ENCODE measurements at regions not wholly inside any gene's neighbourhood (a gene's known extent, or its start where the extent isn't known, plus 50 kb on each side); places are given as distances from the start of the nearest gene placed in this dataset.

DNA sequence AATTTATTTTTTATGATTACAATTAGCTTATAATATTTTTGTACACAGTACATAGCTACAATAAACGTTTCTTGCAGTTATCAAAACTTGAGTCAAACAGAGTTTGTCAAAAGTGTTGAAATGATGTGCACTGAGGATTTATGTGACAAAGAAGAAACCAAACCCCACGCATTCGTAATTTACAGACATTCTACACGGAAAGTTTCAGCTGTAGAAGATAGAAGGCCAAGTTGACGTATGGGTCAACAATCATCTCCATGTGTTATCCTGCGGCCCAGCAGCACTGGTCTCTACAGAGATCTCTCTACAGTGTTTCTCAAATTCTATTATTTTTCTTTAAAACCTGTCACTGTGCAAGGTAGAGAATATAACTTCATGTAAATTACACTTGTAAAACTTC lies 1507.6 kb downstream of the PCDH9 start:
- no peak for TF ChIP-seq CTCF (IDR thresholded peaks at IDR 0.05)
- TF ChIP-seq POLR2A (IDR thresholded peaks at IDR 0.05), result no peak
